GM19467 (cell line): ENCODE measurements at regions not wholly inside any gene's neighbourhood (a gene's known extent, or its start where the extent isn't known, plus 50 kb on each side); places are given as distances from the start of the nearest gene placed in this dataset.
"Not testable (repeated sequence)": the region's sequence is repeated elsewhere in the genome, so short reads cannot be mapped to it uniquely, and the experiment has no call there.

Source experiments
- ATAC-seq: cut with Tn5 transposase; IDR thresholded peaks from one replicate; pipeline ENCODE4 v1.9.1; 2021; ENCODE audit warnings: mild to moderate bottlenecking, moderate library complexity; ENCODE audit not compliant: unreplicated experiment

- ATAC-seq: no peak
Measured at GRCh38 chr2:16102976-16103380, 162.6 kb downstream of the MYCN start.

GRCh38 chr2:16102358-16102975 lies 162.1 kb downstream of the MYCN start:
- ATAC-seq: no peak

- no peak for ATAC-seq
Measured at GRCh38 chr2:16101196-16101595, 160.8 kb downstream of the MYCN start.

DNA sequence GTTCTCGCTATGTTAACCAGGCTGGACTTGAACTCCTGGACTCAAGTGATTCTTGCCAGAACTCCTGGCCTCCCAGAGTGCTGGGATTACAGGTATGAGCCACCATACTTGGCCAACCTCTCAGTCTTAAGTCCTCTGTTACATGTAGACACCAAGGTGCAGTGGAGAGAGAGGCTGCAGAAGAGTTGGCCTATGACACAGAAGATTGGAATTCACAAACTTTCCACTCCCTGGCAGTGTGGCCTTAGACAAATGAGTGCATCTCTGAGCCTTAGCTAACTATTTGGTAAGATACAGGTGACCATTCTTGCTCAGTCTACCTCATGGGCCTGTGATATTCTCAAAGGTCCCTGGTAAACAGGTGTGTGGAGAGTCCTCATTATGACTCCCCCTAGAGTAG lies 159.7 kb downstream of the MYCN start:
- no peak for ATAC-seq

DNA sequence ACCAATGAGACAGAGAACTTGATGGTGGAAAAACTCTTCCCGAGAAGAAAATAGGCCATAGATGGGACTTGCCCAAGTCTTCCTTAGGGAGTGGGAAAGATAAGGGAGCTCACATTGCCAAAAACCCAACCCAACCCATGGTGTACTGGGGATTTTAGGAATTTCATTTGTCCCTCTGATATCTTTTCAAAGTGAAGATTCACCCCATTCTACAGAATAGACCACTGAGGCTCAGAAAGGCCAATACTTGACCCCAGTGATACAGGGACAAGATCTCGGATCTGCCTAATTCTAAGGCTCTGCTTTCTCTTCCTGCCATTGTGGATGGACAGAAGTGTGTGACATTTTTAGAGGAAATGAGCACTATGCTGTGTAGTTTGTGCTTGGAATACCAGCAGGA lies 159.0 kb downstream of the MYCN start:
- ATAC-seq: no peak

- ATAC-seq: no peak
Measured at GRCh38 chr2:16096962-16097361, 156.6 kb downstream of the MYCN start.

- not testable (repeated sequence) for ATAC-seq
Measured at GRCh38 chr2:16095483-16095882, 155.1 kb downstream of the MYCN start.

- ATAC-seq: no peak
Measured at GRCh38 chr2:16094811-16095210, 154.5 kb downstream of the MYCN start.

DNA sequence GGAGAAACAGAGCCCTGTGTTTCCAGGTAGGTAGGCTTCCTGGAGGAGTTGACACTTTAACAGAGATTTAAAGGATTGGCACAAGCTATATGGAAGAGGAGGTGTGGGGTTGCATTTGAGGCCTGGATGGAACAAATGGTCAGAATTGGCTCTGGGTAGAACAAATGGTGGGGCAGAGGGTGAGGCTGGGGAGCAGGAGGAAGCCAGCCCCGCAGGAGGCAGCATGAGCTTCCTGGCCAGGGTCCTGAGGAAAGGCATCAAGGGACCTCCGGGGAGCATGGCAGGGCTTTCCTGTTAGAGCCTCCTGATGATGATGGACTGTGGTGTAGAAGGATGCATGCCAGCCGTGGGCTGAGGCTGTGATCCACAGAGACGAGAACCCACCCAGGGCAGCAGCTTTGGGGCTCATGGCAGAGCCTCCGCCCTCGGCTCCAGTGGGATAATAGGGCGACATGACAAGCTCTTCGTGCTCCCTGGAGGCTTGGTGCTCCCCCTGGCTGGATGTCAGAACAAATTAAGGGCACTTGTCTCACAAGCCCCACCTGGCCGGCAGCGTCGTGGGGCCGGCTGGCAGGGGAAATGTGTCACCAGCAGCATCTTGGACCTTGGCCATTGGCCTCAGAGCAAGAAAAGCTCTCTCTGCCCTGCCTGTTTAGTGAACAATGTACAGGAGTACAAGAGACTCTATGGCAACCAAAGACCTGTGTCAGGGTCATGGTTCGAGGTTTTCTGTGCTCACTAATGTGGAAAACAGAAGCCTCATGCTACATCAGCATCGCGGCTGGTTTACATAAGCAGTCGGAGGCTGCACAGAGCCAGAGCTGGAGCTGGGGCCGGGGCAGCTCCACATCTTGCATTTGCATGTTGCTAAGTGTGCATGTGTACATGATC lies 153.5 kb downstream of the MYCN start:
- ATAC-seq: no peak

DNA sequence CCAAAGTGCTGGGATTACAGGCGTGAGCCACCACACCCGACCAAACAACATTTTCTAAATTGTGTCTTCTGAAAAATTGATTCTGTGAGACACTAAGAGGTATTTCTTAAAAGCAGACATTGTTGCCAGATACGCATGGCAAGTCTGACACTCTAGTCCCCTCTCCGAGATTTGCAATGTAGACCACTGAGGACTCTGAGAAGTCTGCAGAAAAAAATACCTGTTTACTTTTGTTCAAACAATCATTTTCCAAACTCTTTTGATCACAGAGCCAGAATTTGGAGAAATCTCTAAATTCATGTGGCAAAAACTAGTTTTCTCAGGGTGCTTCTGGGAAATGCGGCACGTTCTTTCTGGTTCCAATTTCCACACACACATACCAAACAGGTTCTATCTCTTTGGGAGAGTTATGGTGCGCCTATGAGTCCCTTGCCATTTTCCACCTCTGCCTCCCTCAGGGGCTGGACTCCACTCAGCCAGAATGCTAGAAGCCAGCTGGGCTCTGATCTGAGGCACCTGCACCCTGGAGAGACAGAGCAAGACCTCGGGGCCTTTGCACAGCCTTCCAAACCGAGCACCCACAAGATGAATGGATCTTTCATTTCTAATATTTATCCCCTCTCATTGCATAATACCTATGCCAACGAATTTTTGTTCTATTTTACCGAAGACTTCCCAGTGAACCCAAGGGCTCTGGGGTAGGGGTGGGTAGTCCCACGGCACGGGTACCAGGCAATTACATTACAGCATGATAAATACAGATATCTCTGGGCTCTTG lies 152.7 kb downstream of the MYCN start:
- ATAC-seq: no peak

DNA sequence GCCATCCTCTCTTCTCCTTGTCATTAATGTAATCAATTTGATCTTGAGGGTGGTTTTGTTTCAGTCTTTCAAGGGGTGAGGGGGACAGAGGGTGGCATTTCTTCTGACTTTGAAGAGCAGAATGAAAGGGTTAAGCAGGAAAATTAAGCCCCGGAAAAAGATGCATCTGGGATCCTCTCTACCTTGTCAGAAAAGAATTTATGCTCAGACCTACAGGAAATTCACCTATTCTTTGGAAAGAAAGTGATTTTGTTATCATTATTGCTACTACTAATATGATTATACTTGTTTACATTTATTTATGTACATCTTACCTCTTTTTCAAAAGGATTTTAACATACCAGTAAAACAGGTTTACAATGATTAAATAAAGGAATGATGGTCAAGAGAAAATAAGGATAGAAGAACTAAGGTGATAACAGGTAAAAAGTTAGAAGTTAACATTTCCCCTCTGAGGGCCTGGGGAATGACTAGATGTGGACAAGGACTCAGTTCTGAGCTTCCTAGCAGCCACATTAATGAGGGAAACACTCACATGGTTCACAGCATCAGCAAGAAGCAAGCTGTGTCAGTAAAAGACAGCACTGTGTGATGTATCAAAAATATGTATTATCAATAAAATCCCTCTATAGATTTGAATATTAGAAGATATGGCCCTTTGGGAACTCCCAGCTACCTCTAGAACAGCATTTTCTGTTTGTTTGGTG lies 151.4 kb downstream of the MYCN start:
- no peak for ATAC-seq

- ATAC-seq: no peak
Measured at GRCh38 chr2:16090650-16091575, 150.6 kb downstream of the MYCN start.

GRCh38 chr2:16089491-16089890 lies 149.1 kb downstream of the MYCN start:
- ATAC-seq: not testable (repeated sequence)

- no peak for ATAC-seq
Measured at GRCh38 chr2:16088802-16089112, 148.4 kb downstream of the MYCN start.

DNA sequence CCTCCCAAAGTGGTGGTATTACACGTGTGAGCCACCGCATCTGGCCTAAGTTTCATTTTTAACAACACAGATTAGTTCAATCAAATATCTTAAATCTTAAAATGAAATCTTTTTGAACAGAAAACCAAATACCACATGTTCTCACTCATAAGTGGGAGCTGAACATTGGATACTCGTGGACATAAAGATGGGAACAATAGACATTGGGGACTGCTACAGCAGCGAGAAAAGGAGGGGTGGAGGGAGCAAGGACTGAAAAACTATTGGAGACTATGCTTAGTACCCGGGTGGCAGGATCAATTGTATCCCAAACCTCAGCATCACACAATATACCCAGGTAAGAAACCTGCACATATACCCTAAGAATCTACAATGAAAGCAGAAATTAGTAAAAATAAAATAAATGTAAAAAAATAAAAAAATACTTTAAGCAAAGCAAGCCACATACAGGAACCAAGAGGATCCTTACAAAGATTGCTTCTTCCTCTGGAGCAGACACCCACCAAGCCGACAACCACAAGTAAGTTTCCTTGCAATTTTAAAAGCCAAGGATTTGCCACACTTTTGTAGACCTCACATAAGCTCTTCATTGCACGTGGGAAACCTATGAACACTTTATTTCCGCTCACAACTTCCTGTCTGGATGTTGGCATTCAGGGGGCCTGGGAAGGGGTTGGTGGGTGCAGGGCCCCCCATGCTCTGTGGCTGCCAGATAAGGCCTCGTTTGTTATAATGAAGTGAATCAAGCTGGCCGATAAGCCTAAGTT lies 147.9 kb downstream of the MYCN start:
- ATAC-seq: no peak

DNA sequence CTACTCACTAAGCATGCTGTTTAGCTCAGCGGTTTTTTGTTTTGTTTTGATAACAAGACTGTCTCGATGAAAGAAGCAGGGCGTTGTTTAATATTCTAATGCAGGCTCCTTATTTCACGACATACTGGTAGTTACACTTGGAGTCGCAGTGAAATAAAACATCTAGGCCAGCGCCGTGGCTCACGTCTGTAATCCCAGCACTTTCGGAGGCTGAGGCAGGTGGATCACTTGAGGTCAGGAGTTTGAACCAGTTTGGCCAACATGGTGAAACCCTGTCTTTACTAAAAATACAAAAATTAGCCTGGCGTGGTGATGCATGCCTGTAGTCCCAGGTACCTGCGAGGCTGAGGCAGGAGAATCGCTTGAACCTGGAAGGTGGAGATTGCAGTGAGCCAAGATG lies 145.8 kb downstream of the MYCN start:
- not testable (repeated sequence) for ATAC-seq

GRCh38 chr2:16085073-16085472 lies 144.7 kb downstream of the MYCN start:
- ATAC-seq: no peak

DNA sequence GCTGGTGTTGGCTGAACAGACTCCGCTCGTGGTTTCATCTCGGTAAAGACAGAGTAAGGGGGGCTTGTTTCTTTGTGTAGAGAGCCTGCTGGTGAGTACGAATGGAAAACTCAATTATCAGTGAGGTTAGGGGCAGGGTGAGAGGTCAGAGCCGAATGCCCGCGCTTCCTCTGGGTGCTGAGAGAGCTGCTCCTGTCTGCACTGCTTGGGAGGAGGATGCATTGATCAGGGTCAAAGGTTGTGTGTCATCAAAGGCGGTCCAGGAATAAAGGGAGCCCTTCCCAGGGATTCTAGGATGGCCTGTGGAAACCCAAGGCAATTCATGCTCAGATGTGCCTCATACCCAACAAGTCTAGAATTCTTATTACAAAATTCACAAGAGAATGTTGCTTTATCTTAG lies 143.9 kb downstream of the MYCN start:
- ATAC-seq: no peak

- ATAC-seq: no peak
Measured at GRCh38 chr2:16082276-16082675, 141.9 kb downstream of the MYCN start.
